GM12874 (cell line): ENCODE measurements at regions not wholly inside any gene's neighbourhood (a gene's known extent, or its start where the extent isn't known, plus 50 kb on each side); places are given as distances from the start of the nearest gene placed in this dataset.

Experiments used
- CTCF ChIP-seq: IDR thresholded peaks from 2 replicates; pipeline ENCODE4 v1.5.1; 2011; ENCODE audit warnings: low read depth, mild to moderate bottlenecking, control low read depth, low read length, moderate library complexity; ENCODE audit not compliant: insufficient read depth

- TF ChIP-seq CTCF = no peak
These were observed 1209.6 kb downstream of the PCDH7 start for GRCh38 chr4:31929676-31930345.

GRCh38 chr4:31946456-31946855 is 1226.3 kb downstream of the PCDH7 start:
- no peak for TF ChIP-seq CTCF

GRCh38 chr4:31947101-31947500 is 1226.9 kb downstream of the PCDH7 start:
- no peak for TF ChIP-seq CTCF

GRCh38 chr4:31949045-31949444 is 1228.9 kb downstream of the PCDH7 start:
- no peak for TF ChIP-seq CTCF

GRCh38 chr4:31955346-31955745 is 1235.2 kb downstream of the PCDH7 start:
- TF ChIP-seq CTCF = no peak

- no peak for TF ChIP-seq CTCF
These were observed 1239.8 kb downstream of the PCDH7 start for GRCh38 chr4:31959972-31960371.

- no peak for TF ChIP-seq CTCF
These were observed 1244.5 kb downstream of the PCDH7 start for GRCh38 chr4:31964685-31965084.
